ENCODE measurements at regions not wholly inside any gene's neighbourhood (a gene's known extent, or its start where the extent isn't known, plus 50 kb on each side); places are given as distances from the start of the nearest gene placed in this dataset.

GRCh38 chr10:52874581-52874980 is 102.0 kb upstream of the MBL2 start:
- Mint-ChIP-seq H3K27me3 (no peaks in the 10 kb centered on the region), H3K9me3 (ENCODE audit: low read depth) (peaks cover 7% of the 10 kb centered on the region), H3K4me1 (ENCODE audit: low read depth) (peaks cover 6% of the 10 kb centered on the region), H3K36me3 (ENCODE audit: insufficient read depth) (no peaks in the 10 kb centered on the region), H3K4me3 (ENCODE audit: low read depth) (no peak overlapping the region), H3K27ac (no peak overlapping the region)
- no peak for TF ChIP-seq CTCF (IDR thresholded peaks at IDR 0.05; ENCODE audit: unreplicated experiment)
- DNase-seq (ENCODE audit: low spot score, unreplicated experiment) = no peak

DNA sequence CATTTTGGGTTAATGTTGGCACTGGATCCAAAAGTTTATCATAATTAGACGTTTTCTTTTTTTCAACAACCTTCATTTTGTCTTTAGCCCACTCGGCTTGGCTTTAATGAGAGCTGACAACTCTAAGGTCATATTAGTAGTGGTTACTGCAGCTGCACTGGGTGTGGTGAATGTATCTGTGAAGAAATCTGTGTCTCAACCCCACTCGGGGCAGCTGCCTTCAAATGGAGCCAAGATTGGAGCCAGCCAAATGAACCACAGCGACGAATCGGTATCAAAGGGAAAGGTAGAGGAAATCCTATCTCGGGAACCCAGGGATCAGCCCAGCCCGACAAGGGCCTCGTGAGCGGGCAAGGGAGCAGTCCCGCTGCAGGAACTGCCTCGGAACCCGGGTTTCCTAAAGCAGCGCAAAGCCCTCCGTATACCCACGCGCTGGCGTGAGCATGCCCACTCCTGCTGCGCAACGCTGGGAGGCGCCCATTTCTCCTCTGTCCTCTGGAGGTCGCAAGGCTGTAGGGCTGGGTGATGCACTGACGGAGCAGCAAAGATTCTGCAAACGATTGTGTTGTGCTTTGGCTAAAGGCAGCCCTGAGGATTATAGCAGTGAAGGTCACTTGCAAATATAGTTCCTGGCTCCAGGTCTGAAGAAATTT is 98.7 kb upstream of the MBL2 start:
- Mint-ChIP-seq H3K4me3 (ENCODE audit: low read depth) (no peak overlapping the region), H3K27ac (no peak overlapping the region), H3K36me3 (ENCODE audit: insufficient read depth) (peaks cover 2% of the 10 kb centered on the region), H3K27me3 (no peaks in the 10 kb centered on the region), H3K9me3 (ENCODE audit: low read depth) (peaks cover 23% of the 10 kb centered on the region), H3K4me1 (ENCODE audit: low read depth) (peaks cover 1% of the 10 kb centered on the region)
- TF ChIP-seq CTCF (IDR thresholded peaks at IDR 0.05; ENCODE audit: unreplicated experiment) = no peak
- no peak for DNase-seq (ENCODE audit: low spot score, unreplicated experiment)

GRCh38 chr10:52870562-52870961 is 98.0 kb upstream of the MBL2 start:
- DNase-seq (ENCODE audit: low spot score, unreplicated experiment) = no peak
- TF ChIP-seq CTCF (IDR thresholded peaks at IDR 0.05; ENCODE audit: unreplicated experiment) = no peak
- no peaks in the 10 kb centered on the region for H3K27me3 Mint-ChIP-seq
- H3K36me3 Mint-ChIP-seq (ENCODE audit: insufficient read depth) = peaks cover 2% of the 10 kb centered on the region
- H3K4me3 Mint-ChIP-seq (ENCODE audit: low read depth) = no peak overlapping the region
- H3K4me1 Mint-ChIP-seq (ENCODE audit: low read depth) = peaks cover 1% of the 10 kb centered on the region
- H3K9me3 Mint-ChIP-seq (ENCODE audit: low read depth) = peaks cover 23% of the 10 kb centered on the region
- no peak overlapping the region for H3K27ac Mint-ChIP-seq

DNA sequence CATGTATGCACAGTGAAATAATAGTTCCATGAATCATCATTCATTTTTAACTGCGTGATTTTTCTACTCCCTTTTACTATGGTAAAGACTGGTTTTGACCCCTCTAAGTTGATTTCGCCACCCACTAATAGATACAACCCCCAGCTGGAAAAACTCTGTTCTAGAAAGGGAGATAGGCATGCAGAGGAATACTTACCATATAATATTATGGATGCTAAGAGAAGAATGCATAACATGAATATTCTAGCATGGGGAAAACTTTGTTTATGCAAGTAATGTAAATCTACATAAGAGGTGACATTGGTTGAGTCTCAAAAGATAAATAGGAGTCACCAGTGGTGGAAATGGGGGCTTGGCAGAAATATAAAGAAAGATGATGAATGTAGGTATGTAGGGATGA is 97.3 kb upstream of the MBL2 start:
- peaks cover 2% of the 10 kb centered on the region for H3K36me3 Mint-ChIP-seq (ENCODE audit: insufficient read depth)
- H3K27me3 Mint-ChIP-seq = no peaks in the 10 kb centered on the region
- no peak overlapping the region for H3K27ac Mint-ChIP-seq
- DNase-seq (ENCODE audit: low spot score, unreplicated experiment) = no peak
- no peak overlapping the region for H3K4me3 Mint-ChIP-seq (ENCODE audit: low read depth)
- no peak for TF ChIP-seq CTCF (IDR thresholded peaks at IDR 0.05; ENCODE audit: unreplicated experiment)
- peaks cover 23% of the 10 kb centered on the region for H3K9me3 Mint-ChIP-seq (ENCODE audit: low read depth)
- peaks cover 1% of the 10 kb centered on the region for H3K4me1 Mint-ChIP-seq (ENCODE audit: low read depth)

DNA sequence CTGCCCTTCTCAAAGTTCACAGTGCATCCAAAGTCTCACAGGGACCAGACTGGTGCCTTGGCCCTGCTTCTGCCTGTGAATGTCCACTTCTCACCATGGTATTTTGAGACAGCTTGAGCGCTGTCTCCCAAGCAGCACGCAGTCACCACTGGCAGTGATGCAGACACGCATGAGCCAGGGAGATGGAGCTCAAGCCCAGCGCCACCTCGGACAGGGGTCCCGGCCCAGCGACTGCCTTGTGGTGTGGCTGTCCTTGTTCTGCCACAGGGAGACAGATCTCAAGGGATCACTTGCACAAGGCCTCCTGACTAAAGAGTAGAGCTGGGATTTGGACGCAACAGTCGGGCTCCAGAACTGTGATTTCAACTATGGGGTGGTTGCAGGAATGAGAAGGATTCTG is 92.6 kb upstream of the MBL2 start:
- no peak overlapping the region for H3K4me3 Mint-ChIP-seq (ENCODE audit: low read depth)
- no peaks in the 10 kb centered on the region for H3K4me1 Mint-ChIP-seq (ENCODE audit: low read depth)
- no peaks in the 10 kb centered on the region for H3K27me3 Mint-ChIP-seq
- DNase-seq (ENCODE audit: low spot score, unreplicated experiment) = no peak
- no peak overlapping the region for H3K27ac Mint-ChIP-seq
- peaks cover 2% of the 10 kb centered on the region for H3K36me3 Mint-ChIP-seq (ENCODE audit: insufficient read depth)
- H3K9me3 Mint-ChIP-seq (ENCODE audit: low read depth) = peaks cover 20% of the 10 kb centered on the region
- no peak for TF ChIP-seq CTCF (IDR thresholded peaks at IDR 0.05; ENCODE audit: unreplicated experiment)

All from progenitor cell of endocrine pancreas (in vitro differentiated cells).